Pancreas (tissue), 10 donors: ENCODE measurements at regions not wholly inside any gene's neighbourhood (a gene's known extent, or its start where the extent isn't known, plus 50 kb on each side); places are given as distances from the start of the nearest gene placed in this dataset.

Experiments used
- ATAC-seq, 4 donors: fragments of 200-7000 bp; cut with Tn5 transposase; one replicate each; pipeline versions ENCODE4 v1.8.0 to v1.9.1; 2020; ENCODE audit warnings: mild to moderate bottlenecking in 4 of 4, moderate library complexity in 4 of 4
- DNase-seq, 6 donors: peaks; one replicate each; pipeline ENCODE4 v3.0.0-alpha.2; 2020
- FAIRE-seq: peaks from 2 replicates; lab custom pipeline; 2012; peaks lifted over from hg19 to GRCh38; lab: Jason Lieb, UNC
- H3K27ac ChIP-seq, 4 donors: fragments of 200-600 bp; sonication (generic); 1 replicate in 3 of 4; 2 replicates in 1 of 4; pipeline versions ENCODE4 v1.5.0 to v1.8.0; 2020
- H3K27me3 ChIP-seq, 4 donors: fragments of 200-600 bp; one replicate each; pipeline ENCODE4 v1.8.0; 2021
- H3K36me3 ChIP-seq, 3 donors: fragments of 200-600 bp; sonication (generic) in 1 of 3; one replicate each; pipeline versions ENCODE4 v1.5.0 to v1.8.0; 2020 to 2021
- H3K4me1 ChIP-seq, 3 donors: fragments of 200-600 bp; one replicate each; pipeline ENCODE4 v1.8.0; 2021
- H3K4me3 ChIP-seq, 4 donors: fragments of 200-600 bp; sonication (generic) in 2 of 4; one replicate each; pipeline versions ENCODE4 v1.5.0 to v1.8.0; 2020 to 2021
- H3K9me3 ChIP-seq, 4 donors: fragments of 200-600 bp; one replicate each; pipeline ENCODE4 v1.8.0; 2021
- CTCF ChIP-seq, 4 donors: fragments of 200-600 bp; sonication (generic) in 3 of 4; IDR thresholded peaks; one replicate each; pipeline versions ENCODE4 v1.5.0 to v1.8.0; 2021; ENCODE audit warnings: antibody characterized with exemption in 4 of 4
- WGBS, 2 donors: extraction: QIAGEN DNeasy Blood & Tissue Kit; methylation state at CpG; one replicate each; pipeline ENCODE4 v1.1.7; 2013; 5-methylcytosine and 5-hydroxymethylcytosine counted together
- intact Hi-C, 3 donors: fragments of 100-400 bp; cut with DNase I; formaldehyde crosslinking; loops; one replicate each; pipeline versions ENCODE4 v1.11.1 to v1.14.2; 2022
- donor health status: healthy with polysubstance abuse.
- donor health status: DM: no; HTN: no; CAD: no; lungs with moderate emphysema.
- donor health status: DM: no; HTN: no; CAD: no.
- donor health status: control.
- donor health status: control.
- donor health status: Bipolar disorder and iron deficiency.
- donor health status: DM: yes; HTN: yes; CAD: no.
- donor health status: DM: no; HTN: no; CAD: no.
- donor health status: DM: no; HTN: no; CAD: no.
- donor health status: DM: yes; HTN: yes; CAD: no.

GRCh38 chr2:167670588-167670987 lies 576.8 kb downstream of the STK39 start:
- no peak for DNase-seq
- whole genome bisulfite sequencing, 2 donors: 0% methylated on average over 1 of the region's 1 CpG; no CpG with 5 or more reads in 1 of the 2 donors
- Histone ChIP-seq H3K27me3 (no peaks in the 10 kb centered on the region), H3K9me3 (no peaks in the 10 kb centered on the region), H3K4me3 (no peak overlapping the region), H3K36me3 (no peaks in the 10 kb centered on the region), H3K4me1 (no peaks in the 10 kb centered on the region), H3K27ac (no peak overlapping the region)
- TF ChIP-seq CTCF (IDR thresholded peaks at IDR 0.05): no peak
- intact Hi-C loops: no loop called here
- no peak for ATAC-seq
- FAIRE-seq: no peak

GRCh38 chr2:167653131-167653530 lies 594.3 kb downstream of the STK39 start:
- intact Hi-C loops: no loop called here
- ATAC-seq (no peak), FAIRE-seq (no peak), DNase-seq (no peak)
- Histone ChIP-seq H3K27ac (no peak overlapping the region), H3K36me3 (no peaks in the 10 kb centered on the region), H3K9me3 (no peaks in the 10 kb centered on the region), H3K4me1 (no peaks in the 10 kb centered on the region), H3K27me3 (no peaks in the 10 kb centered on the region), H3K4me3 (no peak overlapping the region)
- TF ChIP-seq CTCF (IDR thresholded peaks at IDR 0.05): no peak
- 56 to 78% methylated on average over 4 of the region's 4 CpGs for WGBS, 2 donors

- intact Hi-C loops: no loop called here
- no peak for TF ChIP-seq CTCF (IDR thresholded peaks at IDR 0.05)
- H3K27ac ChIP-seq: no peak overlapping the region
Measured at GRCh38 chr2:167652401-167652800, 595.0 kb downstream of the STK39 start.

GRCh38 chr2:167651406-167652151 lies 595.8 kb downstream of the STK39 start:
- Histone ChIP-seq H3K27ac (no peak overlapping the region), H3K4me1 (no peaks in the 10 kb centered on the region), H3K9me3 (no peaks in the 10 kb centered on the region), H3K36me3 (no peaks in the 10 kb centered on the region), H3K27me3 (no peaks in the 10 kb centered on the region), H3K4me3 (no peak overlapping the region)
- DNase-seq (no peak), FAIRE-seq (no peak), ATAC-seq (peak in 1 of 4 donors; percentile 9)
- 38 to 41% methylated on average over 5 of the region's 5 CpGs for WGBS, 2 donors
- intact Hi-C loops: no loop called here
- TF ChIP-seq CTCF (IDR thresholded peaks at IDR 0.05): no peak

More at GRCh38 chr2:167652401-167652800, 595.0 kb downstream of the STK39 start:
- Histone ChIP-seq H3K4me1 (no peaks in the 10 kb centered on the region), H3K9me3 (no peaks in the 10 kb centered on the region), H3K27me3 (no peaks in the 10 kb centered on the region), H3K36me3 (no peaks in the 10 kb centered on the region), H3K4me3 (no peak overlapping the region)
- no peak for DNase-seq
- no peak for FAIRE-seq
- ATAC-seq: no peak

GRCh38 chr2:167646557-167646956 lies 600.8 kb downstream of the STK39 start:
- DNase-seq: no peak
- intact Hi-C loops: no loop called here
- Histone ChIP-seq H3K4me3 (no peak overlapping the region), H3K36me3 (no peaks in the 10 kb centered on the region), H3K27ac (no peak overlapping the region), H3K4me1 (no peaks in the 10 kb centered on the region), H3K9me3 (no peaks in the 10 kb centered on the region), H3K27me3 (no peaks in the 10 kb centered on the region)
- TF ChIP-seq CTCF (IDR thresholded peaks at IDR 0.05): no peak
- WGBS, 2 donors: 90 to 93% methylated on average over 2 of the region's 2 CpGs
- ATAC-seq: no peak
- FAIRE-seq: no peak
